ENCODE measurements at regions not wholly inside any gene's neighbourhood (a gene's known extent, or its start where the extent isn't known, plus 50 kb on each side); places are given as distances from the start of the nearest gene placed in this dataset.
"Not testable (repeated sequence)": the region's sequence is repeated elsewhere in the genome, so short reads cannot be mapped to it uniquely, and the experiment has no call there.

DNA sequence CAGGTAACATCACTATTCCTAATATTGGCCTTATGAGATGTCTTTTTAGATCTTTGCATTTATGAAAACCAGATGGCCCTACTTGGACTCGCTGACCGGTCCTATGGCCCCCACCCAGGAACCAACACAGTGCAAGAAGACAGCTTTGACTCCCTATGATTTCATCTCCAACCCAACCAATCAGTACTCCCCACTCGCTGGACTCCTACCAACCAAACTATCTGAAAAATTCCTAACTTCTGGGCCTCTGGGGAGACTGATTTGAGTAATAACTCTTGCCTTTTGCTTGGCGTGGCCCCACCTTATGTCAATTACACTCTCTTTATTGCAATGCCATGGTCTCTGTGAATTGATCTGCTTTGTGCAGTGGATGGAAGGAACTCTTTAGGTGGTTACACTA is 828.9 kb downstream of the CDH11 start:
- no peak for DNase-seq

GRCh38 chr16:64292161-64292560 is 829.7 kb downstream of the CDH11 start:
- no peak for DNase-seq

- no peak for DNase-seq
Measured at GRCh38 chr16:64290461-64290860, 831.4 kb downstream of the CDH11 start.

DNA sequence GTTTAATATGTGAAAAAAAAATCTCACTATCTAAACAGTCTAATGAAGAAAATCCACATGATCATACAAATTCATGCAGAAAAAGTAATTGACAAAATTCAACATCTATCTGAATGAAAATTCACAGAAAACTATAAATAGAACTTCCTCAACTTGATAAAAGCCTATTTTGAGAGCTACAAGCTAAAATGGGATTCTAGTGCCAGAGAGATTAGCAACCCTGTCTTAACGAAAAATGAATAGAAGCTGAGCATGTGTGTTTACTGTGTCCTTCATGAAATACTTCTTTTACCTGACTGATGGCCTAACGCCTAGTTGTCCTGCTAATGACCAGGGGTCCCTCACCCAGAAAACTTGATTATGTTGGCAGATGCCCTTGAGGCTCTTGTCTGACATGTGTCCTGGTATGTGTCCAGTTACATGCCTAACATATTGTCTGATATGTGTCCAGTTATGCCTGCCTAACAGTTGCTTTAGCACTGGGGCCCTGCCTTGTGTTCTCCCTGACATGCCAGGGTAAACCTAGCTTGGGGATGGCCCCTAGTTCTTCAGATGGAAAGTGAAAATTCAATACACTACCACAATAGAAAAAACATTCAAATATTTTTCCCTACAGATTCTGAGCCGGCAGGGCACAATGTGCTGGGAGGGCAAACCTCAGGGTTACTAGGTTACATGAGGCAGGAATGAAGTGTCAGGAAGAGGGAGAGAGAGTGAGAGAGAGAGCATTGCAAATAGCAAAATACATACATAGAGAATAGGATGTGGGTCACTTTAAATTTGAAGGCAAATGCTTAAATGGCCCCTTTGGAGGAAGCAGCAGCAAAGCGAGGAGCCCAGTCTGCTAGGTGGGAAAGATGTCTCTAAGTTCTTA is 834.0 kb downstream of the CDH11 start:
- no peak for DNase-seq

DNA sequence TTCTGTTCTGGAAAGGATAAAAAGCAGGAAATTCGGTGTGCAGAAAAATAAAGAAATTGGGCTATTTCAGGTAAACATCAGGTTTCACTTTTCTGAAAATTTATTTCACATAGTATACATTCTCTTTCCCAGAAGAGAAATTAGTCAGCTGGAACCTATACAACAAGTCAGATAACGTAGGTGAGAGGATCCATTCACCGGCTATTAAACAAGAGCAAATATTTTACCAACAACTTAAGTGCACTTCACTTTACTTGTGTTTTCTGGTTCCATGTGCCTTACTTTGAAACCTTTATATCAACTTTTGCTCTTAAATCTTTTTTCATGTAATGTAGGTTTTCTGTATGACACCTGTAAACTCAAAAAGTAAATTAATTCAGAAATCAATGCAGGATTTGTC is 839.7 kb downstream of the CDH11 start:
- no peak for DNase-seq

GRCh38 chr16:64280317-64280716 is 841.5 kb downstream of the CDH11 start:
- no peak for DNase-seq

GRCh38 chr16:64278196-64278595 is 843.7 kb downstream of the CDH11 start:
- no peak for DNase-seq

GRCh38 chr16:64276646-64277045 is 845.2 kb downstream of the CDH11 start:
- DNase-seq: no peak

GRCh38 chr16:64272028-64272427 is 849.8 kb downstream of the CDH11 start:
- no peak for DNase-seq

DNA sequence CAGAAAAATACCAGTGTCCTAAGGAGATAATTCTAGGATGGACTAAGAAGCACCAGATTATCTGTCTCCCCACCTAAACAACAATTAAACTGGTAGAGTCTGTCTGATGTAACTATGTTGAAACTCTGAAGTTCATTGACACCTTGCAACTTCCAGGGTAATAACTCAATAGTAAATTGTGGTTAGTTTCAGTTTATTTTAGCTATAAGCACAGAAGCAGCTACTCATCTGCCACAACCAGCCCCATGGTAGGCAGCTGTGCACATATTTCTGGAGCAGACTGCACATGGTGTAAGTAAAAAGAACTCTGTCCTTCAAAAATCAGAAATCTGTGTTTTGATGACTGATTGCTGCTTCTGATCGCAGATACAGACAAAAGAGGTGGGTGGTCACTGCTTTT is 852.1 kb downstream of the CDH11 start:
- no peak for DNase-seq

- DNase-seq: no peak
Measured at GRCh38 chr16:64265756-64266155, 856.1 kb downstream of the CDH11 start.

DNA sequence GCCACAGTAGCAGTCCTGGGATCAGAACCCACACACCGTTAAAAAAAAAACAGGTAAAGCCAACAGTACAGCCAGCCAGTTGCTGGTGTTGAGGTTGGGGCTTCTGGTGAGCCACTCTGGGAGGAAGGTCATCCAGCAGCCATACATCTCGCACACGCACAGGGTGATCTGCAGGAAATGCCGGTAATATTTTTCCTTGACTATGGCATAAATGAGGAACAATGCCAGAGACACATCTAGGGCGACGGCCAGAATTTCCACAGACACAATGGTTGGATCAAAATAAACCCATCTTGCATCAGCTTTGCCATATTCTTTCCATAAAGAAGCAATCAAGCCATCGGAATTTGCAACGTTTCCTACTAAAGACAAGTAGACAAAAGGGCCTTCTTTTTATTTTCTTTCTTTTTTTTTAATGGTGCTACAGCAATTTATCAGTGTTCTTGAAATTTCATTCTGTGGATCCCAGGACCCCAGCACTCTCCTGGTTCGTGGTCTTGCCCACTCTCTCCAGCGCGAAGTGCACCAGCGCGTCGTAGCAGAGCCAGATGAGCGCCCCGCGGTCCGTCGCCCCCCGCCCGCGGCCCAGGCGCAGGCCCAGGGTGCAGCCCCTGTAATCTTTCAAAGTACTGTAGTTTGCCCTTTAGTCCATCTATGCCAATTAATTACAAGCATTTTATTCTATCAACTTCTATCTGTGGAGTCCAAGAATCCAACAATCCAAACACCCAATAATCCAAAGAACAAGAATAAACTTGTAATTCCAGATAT is 861.0 kb downstream of the CDH11 start:
- DNase-seq: not testable (repeated sequence)

GRCh38 chr16:64254443-64255367 is 867.2 kb downstream of the CDH11 start:
- no peak for DNase-seq

- no peak for DNase-seq
Measured at GRCh38 chr16:64253525-64253924, 868.3 kb downstream of the CDH11 start.

DNA sequence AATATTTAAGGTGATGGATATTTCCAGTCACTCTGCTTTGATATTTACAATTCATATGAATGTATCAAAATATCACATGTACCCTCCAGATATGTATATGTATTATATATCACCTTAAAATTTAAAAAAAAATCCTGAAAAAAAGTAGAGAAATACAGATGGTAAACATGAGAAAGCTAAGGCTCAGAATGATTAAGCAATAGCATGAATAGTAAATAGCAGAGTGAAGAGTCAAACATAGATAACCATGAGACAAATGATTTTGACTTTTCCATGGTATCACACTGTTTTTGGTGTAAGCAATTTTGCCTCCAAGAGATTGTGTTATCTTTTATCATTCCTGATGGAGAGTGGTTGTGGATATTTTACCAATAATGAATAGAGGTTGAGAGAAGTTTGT is 868.8 kb downstream of the CDH11 start:
- DNase-seq: no peak

DNA sequence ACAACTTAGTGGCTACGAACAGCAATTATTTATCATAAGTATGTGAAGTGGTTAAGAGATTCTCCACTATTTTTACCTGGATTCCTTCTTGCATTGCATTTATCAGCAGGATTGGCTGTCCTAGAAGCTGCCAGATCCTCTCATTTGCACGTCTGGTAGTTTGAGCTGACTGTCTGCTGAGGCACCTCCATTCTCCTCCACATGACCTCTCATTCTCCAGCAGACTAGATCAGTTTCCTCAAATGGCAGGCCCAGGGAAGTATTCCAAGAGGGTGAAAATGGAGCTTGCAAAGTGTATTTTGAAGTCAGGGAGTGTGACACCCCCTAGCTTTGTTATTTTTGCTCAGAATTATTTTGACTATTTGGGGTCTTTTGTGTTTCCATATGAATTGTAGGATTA is 870.1 kb downstream of the CDH11 start:
- DNase-seq: no peak

DNA sequence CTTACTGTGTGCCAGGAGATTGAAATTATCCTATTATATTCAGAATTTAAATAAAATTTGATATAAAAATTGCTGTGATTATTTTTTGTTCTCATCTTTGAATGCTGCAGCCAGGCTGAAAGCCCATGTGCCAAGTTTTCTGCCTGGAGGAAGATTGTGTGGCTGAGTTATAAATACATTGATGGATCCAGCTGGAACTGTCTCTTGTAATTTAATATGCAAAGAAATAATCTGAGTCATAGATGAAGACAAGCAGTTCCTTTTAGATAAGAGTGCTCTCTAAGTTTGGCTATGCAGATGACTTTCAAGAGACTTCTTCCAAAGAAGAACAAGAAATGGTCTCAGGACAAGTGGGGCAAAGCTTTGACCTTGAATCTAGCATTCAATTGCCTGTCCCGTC is 871.0 kb downstream of the CDH11 start:
- DNase-seq: no peak

DNA sequence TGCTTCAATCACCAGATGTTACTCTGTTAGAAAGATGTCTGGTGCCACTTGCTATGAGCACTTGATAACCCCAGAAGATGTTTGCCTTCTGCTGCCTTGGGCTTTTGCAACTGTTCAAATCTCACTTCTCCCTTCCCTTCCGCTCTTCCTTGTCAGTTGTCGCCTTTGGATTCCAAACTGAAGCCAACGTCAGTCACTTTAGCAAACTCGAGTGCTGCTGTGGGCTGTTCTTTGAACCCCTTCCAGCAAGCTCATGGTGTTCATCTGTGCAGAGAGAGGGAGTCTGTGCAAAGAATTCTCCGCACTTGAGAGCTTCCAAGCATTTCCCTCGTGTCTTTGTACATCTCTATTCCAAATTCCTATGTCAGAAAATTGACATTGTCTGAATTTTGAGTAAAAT is 879.4 kb downstream of the CDH11 start:
- DNase-seq: no peak

- DNase-seq: no peak
Measured at GRCh38 chr16:64240586-64240985, 881.3 kb downstream of the CDH11 start.

GRCh38 chr16:64238571-64238970 is 883.3 kb downstream of the CDH11 start:
- DNase-seq: no peak

DNA sequence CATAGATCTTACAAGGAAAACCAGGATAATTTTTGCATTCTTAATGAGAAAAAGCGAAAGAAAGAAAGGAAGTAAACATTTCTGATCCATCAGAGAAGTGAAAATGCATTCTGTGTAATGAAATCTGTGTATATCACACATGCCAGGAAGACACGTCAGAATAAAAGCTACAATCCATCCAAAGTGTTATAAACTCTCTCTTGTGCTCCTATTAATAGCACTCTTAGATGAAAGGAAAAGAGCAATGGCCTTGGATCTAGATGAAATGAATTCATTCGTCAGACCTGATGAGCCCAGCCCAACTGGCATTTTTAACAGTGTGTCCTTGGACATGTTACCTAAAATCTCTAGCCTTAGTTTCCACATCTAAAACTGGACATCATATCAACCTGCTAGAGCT is 885.5 kb downstream of the CDH11 start:
- DNase-seq: no peak

DNA sequence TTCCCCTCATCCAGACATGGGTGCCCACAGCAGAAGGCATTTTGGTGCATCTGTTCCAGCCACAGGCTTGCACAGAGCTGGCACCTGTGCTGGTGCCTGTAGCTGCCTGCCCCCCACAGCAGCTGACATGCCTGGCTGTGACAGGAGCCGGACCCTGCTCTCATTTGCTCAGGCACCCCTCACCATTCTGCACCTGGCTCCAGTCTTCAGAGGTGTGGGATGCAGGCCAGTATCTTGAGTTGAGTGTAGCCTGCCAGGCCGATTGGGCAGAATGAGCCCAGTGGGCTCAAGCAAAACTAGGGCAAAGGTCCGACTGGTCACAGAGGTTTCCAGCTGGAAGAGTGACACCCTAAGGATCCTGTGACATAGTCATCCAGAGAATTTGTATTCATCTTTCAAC is 887.7 kb downstream of the CDH11 start:
- DNase-seq: no peak

- DNase-seq: no peak
Measured at GRCh38 chr16:64225696-64226095, 896.2 kb downstream of the CDH11 start.
